GM12873 (cell line): ENCODE measurements at regions not wholly inside any gene's neighbourhood (a gene's known extent, or its start where the extent isn't known, plus 50 kb on each side); places are given as distances from the start of the nearest gene placed in this dataset.

Experiments used
- TF ChIP-seq, protein P1 (sequence below): IDR thresholded peaks from 2 replicates; pipeline ENCODE4 v1.5.1; 2012; ENCODE audit warnings: low read depth, mild to moderate bottlenecking, moderate library complexity, low read length, control low read depth; ENCODE audit not compliant: insufficient read depth; ENCODE audit errors: missing control alignments

- TF ChIP-seq, protein P1, sequence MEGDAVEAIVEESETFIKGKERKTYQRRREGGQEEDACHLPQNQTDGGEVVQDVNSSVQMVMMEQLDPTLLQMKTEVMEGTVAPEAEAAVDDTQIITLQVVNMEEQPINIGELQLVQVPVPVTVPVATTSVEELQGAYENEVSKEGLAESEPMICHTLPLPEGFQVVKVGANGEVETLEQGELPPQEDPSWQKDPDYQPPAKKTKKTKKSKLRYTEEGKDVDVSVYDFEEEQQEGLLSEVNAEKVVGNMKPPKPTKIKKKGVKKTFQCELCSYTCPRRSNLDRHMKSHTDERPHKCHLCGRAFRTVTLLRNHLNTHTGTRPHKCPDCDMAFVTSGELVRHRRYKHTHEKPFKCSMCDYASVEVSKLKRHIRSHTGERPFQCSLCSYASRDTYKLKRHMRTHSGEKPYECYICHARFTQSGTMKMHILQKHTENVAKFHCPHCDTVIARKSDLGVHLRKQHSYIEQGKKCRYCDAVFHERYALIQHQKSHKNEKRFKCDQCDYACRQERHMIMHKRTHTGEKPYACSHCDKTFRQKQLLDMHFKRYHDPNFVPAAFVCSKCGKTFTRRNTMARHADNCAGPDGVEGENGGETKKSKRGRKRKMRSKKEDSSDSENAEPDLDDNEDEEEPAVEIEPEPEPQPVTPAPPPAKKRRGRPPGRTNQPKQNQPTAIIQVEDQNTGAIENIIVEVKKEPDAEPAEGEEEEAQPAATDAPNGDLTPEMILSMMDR, result no peak
These were observed 84.3 kb upstream of the GNAZ start for GRCh38 chr22:22986008-22986407.

- TF ChIP-seq, protein P1, result no peak
These were observed 83.7 kb upstream of the GNAZ start for GRCh38 chr22:22986640-22987039.

- TF ChIP-seq, protein P1, result no peak
These were observed 82.2 kb upstream of the GNAZ start for GRCh38 chr22:22988150-22988549.

DNA sequence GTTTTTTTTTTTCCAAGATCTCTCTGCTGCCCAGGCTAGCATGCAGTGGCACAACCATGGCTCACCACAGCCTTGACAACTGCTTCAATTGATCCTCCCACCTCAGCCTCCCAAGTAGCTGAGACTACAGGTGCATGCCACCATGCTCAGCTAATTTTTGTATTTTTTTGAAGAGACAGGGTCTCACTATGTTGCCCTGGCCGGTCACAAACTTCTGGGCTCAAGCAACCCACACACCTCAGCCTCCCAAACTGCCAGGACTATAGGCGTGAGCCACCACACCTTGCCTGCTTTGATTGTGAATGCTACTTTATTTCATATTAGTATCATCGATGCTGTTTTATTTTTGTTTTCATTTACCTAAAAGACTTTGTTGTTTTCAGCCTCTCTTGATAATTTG lies 81.5 kb upstream of the GNAZ start:
- TF ChIP-seq, protein P1, result no peak

DNA sequence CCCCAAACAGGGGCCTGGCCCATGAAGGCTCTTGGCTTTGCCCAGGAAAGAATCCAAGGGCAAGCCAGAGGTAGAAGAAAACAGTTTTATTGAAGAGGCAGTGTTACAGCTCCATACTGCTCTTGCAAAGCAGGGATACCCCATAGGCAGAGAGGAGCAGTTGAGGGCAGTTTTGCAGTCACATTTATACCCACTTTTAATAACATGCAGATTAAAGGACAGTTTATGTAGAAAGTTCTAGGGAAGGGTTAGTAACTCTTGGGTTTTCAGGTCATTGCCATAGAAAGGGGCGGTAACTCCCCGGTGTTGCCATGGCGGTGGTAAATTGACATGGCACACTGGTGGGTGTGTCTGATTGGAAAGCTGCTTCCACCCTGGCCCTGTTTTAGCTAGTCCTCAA lies 80.5 kb upstream of the GNAZ start:
- TF ChIP-seq, protein P1, result no peak

- TF ChIP-seq, protein P1, result no peak
These were observed 77.8 kb upstream of the GNAZ start for GRCh38 chr22:22992474-22992873.

DNA sequence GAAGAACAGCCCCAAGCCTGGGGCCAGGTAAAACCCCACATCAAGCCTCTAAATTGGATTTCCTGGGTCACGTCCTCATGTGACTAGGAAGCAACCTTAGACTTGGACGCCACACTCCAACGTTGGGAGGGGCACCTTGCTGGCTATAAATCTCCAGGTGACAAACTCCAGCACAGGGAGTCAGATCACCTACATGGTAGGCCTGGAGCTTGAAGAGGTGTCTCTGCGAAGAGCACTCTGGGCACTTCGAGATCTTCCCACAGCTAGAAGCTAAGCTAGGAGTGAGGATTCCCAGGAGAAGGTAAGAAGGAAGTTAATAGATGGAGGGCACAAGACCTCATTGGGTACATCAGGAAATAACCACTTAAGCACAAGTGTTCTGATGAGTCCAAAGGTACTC lies 77.1 kb upstream of the GNAZ start:
- TF ChIP-seq, protein P1, result no peak
